Stimulated activated effector memory CD8-positive, alpha-beta T cell treated with anti-CD3 and anti-CD28 coated beads, Interleukin-12 subunit alpha, Interleukin-12 subunit beta, amount 100 ng/mL, for 72 hours (primary cell): ENCODE measurements at regions not wholly inside any gene's neighbourhood (a gene's known extent, or its start where the extent isn't known, plus 50 kb on each side); places are given as distances from the start of the nearest gene placed in this dataset.

Experiments
- ATAC-seq: fragments of 150-1000 bp; cut with Tn5 transposase; 2 replicates; pipeline ENCODE4 v1.10.0; 2021
- DNase-seq, 2 donors: peaks; one replicate each; pipeline ENCODE4 v3.0.0; 2021 to 2022; ENCODE audit warnings: low spot score in 2 of 2
- H3K27ac Mint-ChIP-seq: one replicate; pipeline ENCODE4 v1.8.0; 2022; ENCODE audit warnings: mild to moderate bottlenecking, mixed read lengths
- H3K36me3 Mint-ChIP-seq: one replicate; pipeline ENCODE4 v1.8.0; 2022; ENCODE audit warnings: mild to moderate bottlenecking, mixed read lengths
- H3K4me1 Mint-ChIP-seq: one replicate; pipeline ENCODE4 v1.8.0; 2022; ENCODE audit warnings: mixed read lengths
- H3K4me3 Mint-ChIP-seq: one replicate; pipeline ENCODE4 v1.8.0; 2022; ENCODE audit warnings: mild to moderate bottlenecking, mixed read lengths
- H3K9me3 Mint-ChIP-seq: one replicate; pipeline ENCODE4 v1.8.0; 2022; ENCODE audit warnings: mixed read lengths

GRCh38 chr1:77632216-77632615, 50.2 kb downstream of the ZZZ3 start:
- DNase-seq = no peak
- peak; percentile 32 for ATAC-seq
- H3K27ac Mint-ChIP-seq = no peak overlapping the region
- H3K36me3 Mint-ChIP-seq = peaks cover 89% of the 10 kb centered on the region
- no peaks in the 10 kb centered on the region for H3K9me3 Mint-ChIP-seq
- H3K4me3 Mint-ChIP-seq = no peak overlapping the region
- H3K4me1 Mint-ChIP-seq = peaks cover 6% of the 10 kb centered on the region

- DNase-seq (no peak), ATAC-seq (no peak)
- H3K36me3 Mint-ChIP-seq = peaks cover 88% of the 10 kb centered on the region
- H3K9me3 Mint-ChIP-seq = no peaks in the 10 kb centered on the region
- H3K4me3 Mint-ChIP-seq = no peak overlapping the region
- peaks cover 6% of the 10 kb centered on the region for H3K4me1 Mint-ChIP-seq
- no peak overlapping the region for H3K27ac Mint-ChIP-seq
Measured at GRCh38 chr1:77631751-77632150, 50.7 kb downstream of the ZZZ3 start.

GRCh38 chr1:77631302-77631701, 51.2 kb downstream of the ZZZ3 start:
- no peak overlapping the region for H3K27ac Mint-ChIP-seq
- no peak overlapping the region for H3K4me3 Mint-ChIP-seq
- H3K9me3 Mint-ChIP-seq = no peaks in the 10 kb centered on the region
- DNase-seq (no peak), ATAC-seq (no peak)
- peaks cover 86% of the 10 kb centered on the region for H3K36me3 Mint-ChIP-seq
- peaks cover 6% of the 10 kb centered on the region for H3K4me1 Mint-ChIP-seq

GRCh38 chr1:77627978-77628570, 54.4 kb downstream of the ZZZ3 start:
- Mint-ChIP-seq H3K4me3 (no peak overlapping the region), H3K27ac (no peak overlapping the region), H3K9me3 (no peaks in the 10 kb centered on the region)

GRCh38 chr1:77625250-77625649, 57.2 kb downstream of the ZZZ3 start:
- DNase-seq (no peak), ATAC-seq (peak; percentile 55)
- no peak overlapping the region for H3K4me3 Mint-ChIP-seq
- no peaks in the 10 kb centered on the region for H3K9me3 Mint-ChIP-seq
- H3K27ac Mint-ChIP-seq = peak overlapping the region; percentile 60
- peaks cover 66% of the 10 kb centered on the region for H3K36me3 Mint-ChIP-seq
- H3K4me1 Mint-ChIP-seq = peaks cover 18% of the 10 kb centered on the region

More at GRCh38 chr1:77627978-77628570, 54.4 kb downstream of the ZZZ3 start:
- peaks cover 73% of the 10 kb centered on the region for H3K36me3 Mint-ChIP-seq
- ATAC-seq (no peak), DNase-seq (no peak)
- peaks cover 15% of the 10 kb centered on the region for H3K4me1 Mint-ChIP-seq

GRCh38 chr1:77624102-77624501, 58.4 kb downstream of the ZZZ3 start:
- no peak for DNase-seq
- peaks cover 61% of the 10 kb centered on the region for H3K36me3 Mint-ChIP-seq
- H3K27ac Mint-ChIP-seq = peak overlapping the region; percentile 15
- ATAC-seq = no peak
- no peaks in the 10 kb centered on the region for H3K9me3 Mint-ChIP-seq
- no peak overlapping the region for H3K4me3 Mint-ChIP-seq
- peaks cover 24% of the 10 kb centered on the region for H3K4me1 Mint-ChIP-seq

- no peak for DNase-seq
- H3K4me1 Mint-ChIP-seq = peaks cover 24% of the 10 kb centered on the region
- H3K36me3 Mint-ChIP-seq = peaks cover 54% of the 10 kb centered on the region
- H3K9me3 Mint-ChIP-seq = no peaks in the 10 kb centered on the region
- H3K4me3 Mint-ChIP-seq = no peak overlapping the region
- no peak overlapping the region for H3K27ac Mint-ChIP-seq
- no peak for ATAC-seq
Measured at GRCh38 chr1:77623066-77623465, 59.4 kb downstream of the ZZZ3 start.

GRCh38 chr1:77620273-77620672, 62.2 kb downstream of the ZZZ3 start:
- peak overlapping the region; percentile 50 for H3K27ac Mint-ChIP-seq
- H3K36me3 Mint-ChIP-seq = peaks cover 58% of the 10 kb centered on the region
- ATAC-seq (no peak), DNase-seq (no peak)
- H3K9me3 Mint-ChIP-seq = no peaks in the 10 kb centered on the region
- peaks cover 20% of the 10 kb centered on the region for H3K4me1 Mint-ChIP-seq
- H3K4me3 Mint-ChIP-seq = no peak overlapping the region

- peaks cover 23% of the 10 kb centered on the region for H3K36me3 Mint-ChIP-seq
- H3K9me3 Mint-ChIP-seq = peaks cover 10% of the 10 kb centered on the region
- ATAC-seq (no peak), DNase-seq (no peak)
- H3K4me1 Mint-ChIP-seq = no peaks in the 10 kb centered on the region
- H3K27ac Mint-ChIP-seq = no peak overlapping the region
- H3K4me3 Mint-ChIP-seq = no peak overlapping the region
Measured at GRCh38 chr1:77614037-77614436, 68.4 kb downstream of the ZZZ3 start.
